Right renal cortex interstitium (tissue), 3 donors: ENCODE measurements at regions not wholly inside any gene's neighbourhood (a gene's known extent, or its start where the extent isn't known, plus 50 kb on each side); places are given as distances from the start of the nearest gene placed in this dataset.

Experiments used
- DNase-seq, 3 donors: peaks; one replicate each; pipeline ENCODE4 v3.0.0-alpha.2; 2013; ENCODE audit warnings: low read depth in 3 of 3, low spot score in 2 of 3

- no peak for DNase-seq
Observed at GRCh38 chr11:15615398-15616096, 500.8 kb downstream of the INSC start.

- no peak for DNase-seq
Observed at GRCh38 chr11:15616130-15617105, 501.7 kb downstream of the INSC start.

GRCh38 chr11:15617126-15617525, 502.4 kb downstream of the INSC start:
- DNase-seq = no peak

- no peak for DNase-seq
Observed at GRCh38 chr11:15618583-15619032, 503.9 kb downstream of the INSC start.

GRCh38 chr11:15621565-15621964, 506.8 kb downstream of the INSC start:
- no peak for DNase-seq

- DNase-seq = no peak
Observed at GRCh38 chr11:15622231-15622890, 507.6 kb downstream of the INSC start.

- DNase-seq = no peak
Observed at GRCh38 chr11:15624701-15625100, 510.0 kb downstream of the INSC start.

GRCh38 chr11:15625691-15626090, 511.0 kb downstream of the INSC start:
- no peak for DNase-seq

GRCh38 chr11:15627560-15627959, 512.8 kb downstream of the INSC start:
- DNase-seq = no peak

GRCh38 chr11:15629690-15630321, 515.1 kb downstream of the INSC start:
- no peak for DNase-seq

- DNase-seq = no peak
Observed at GRCh38 chr11:15630896-15631295, 516.2 kb downstream of the INSC start.

GRCh38 chr11:15635521-15635920, 520.8 kb downstream of the INSC start:
- no peak for DNase-seq

- DNase-seq = no peak
Observed at GRCh38 chr11:15636521-15637089, 521.9 kb downstream of the INSC start.

- DNase-seq = no peak
Observed at GRCh38 chr11:15638386-15638787, 523.7 kb downstream of the INSC start.

GRCh38 chr11:15640318-15640717, 525.6 kb downstream of the INSC start:
- no peak for DNase-seq

- DNase-seq = peak in 2 of 3 donors; percentile 35 to 37
Observed at GRCh38 chr11:15641271-15642045, 526.7 kb downstream of the INSC start.

GRCh38 chr11:15645201-15645600, 530.5 kb downstream of the INSC start:
- no peak for DNase-seq

GRCh38 chr11:15649371-15650104, 534.8 kb downstream of the INSC start:
- no peak for DNase-seq
